Prostate gland (tissue), 2 donors: ENCODE measurements at regions not wholly inside any gene's neighbourhood (a gene's known extent, or its start where the extent isn't known, plus 50 kb on each side); places are given as distances from the start of the nearest gene placed in this dataset.

Source experiments
- CTCF ChIP-seq, 4 experiments: fragments of 200-600 bp in 2 of 4; fragments of 450-650 bp in 2 of 4; sonication (generic) in 2 of 4; IDR thresholded peaks; 1 replicate in 3 of 4; 2 replicates in 1 of 4; pipeline ENCODE4 v1.5.1; 2016 to 2019; ENCODE audit warnings: antibody characterized with exemption in 4 of 4, mild to moderate bottlenecking in 2 of 4, moderate library complexity in 2 of 4
- POLR2A ChIP-seq: fragments of 450-650 bp; IDR thresholded peaks from one replicate; pipeline ENCODE4 v1.6.1; 2016; ENCODE audit warnings: antibody characterized with exemption, mild to moderate bottlenecking

- TF ChIP-seq CTCF (IDR thresholded peaks at IDR 0.05): no peak
- no peak for TF ChIP-seq POLR2A
Observed at GRCh38 chr5:143596824-143597223, 193.3 kb upstream of the NR3C1 start.
